ENCODE measurements at regions not wholly inside any gene's neighbourhood (a gene's known extent, or its start where the extent isn't known, plus 50 kb on each side); places are given as distances from the start of the nearest gene placed in this dataset.

DNA sequence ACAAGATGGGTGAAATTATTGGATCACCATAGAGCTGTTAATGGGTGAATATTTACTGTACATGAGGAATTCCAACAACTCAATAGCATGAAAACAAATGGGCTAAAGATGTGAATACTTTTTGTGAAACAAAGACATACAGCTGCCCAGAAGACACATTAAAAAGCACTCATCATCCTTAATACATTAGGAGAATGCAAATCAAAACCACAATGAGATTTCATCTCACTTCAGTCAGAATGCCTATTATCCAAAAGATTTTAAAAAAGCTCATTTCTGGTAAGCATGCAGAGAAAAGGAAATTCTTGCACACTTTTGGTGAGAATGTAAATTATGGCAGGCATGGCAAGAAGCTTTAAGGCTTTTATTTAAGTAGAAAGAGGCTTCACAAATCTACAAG lies 770.8 kb upstream of the AMELY start:
- no peaks in the 10 kb centered on the region for H3K36me3 ChIP-seq
- H3K27me3 ChIP-seq: no peaks in the 10 kb centered on the region
- H3K4me3 ChIP-seq: no peak overlapping the region
- no peak overlapping the region for H3K27ac ChIP-seq
- TF ChIP-seq, protein P1, sequence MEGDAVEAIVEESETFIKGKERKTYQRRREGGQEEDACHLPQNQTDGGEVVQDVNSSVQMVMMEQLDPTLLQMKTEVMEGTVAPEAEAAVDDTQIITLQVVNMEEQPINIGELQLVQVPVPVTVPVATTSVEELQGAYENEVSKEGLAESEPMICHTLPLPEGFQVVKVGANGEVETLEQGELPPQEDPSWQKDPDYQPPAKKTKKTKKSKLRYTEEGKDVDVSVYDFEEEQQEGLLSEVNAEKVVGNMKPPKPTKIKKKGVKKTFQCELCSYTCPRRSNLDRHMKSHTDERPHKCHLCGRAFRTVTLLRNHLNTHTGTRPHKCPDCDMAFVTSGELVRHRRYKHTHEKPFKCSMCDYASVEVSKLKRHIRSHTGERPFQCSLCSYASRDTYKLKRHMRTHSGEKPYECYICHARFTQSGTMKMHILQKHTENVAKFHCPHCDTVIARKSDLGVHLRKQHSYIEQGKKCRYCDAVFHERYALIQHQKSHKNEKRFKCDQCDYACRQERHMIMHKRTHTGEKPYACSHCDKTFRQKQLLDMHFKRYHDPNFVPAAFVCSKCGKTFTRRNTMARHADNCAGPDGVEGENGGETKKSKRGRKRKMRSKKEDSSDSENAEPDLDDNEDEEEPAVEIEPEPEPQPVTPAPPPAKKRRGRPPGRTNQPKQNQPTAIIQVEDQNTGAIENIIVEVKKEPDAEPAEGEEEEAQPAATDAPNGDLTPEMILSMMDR (IDR thresholded peaks at IDR 0.05; ENCODE audit: low read depth, low read length): no peak
- no peak for DNase-seq (ENCODE audit: low read depth in 1 of 2, low spot score in 1 of 2)
- no peaks in the 10 kb centered on the region for H3K4me1 ChIP-seq (ENCODE audit: low read depth)
- no peaks in the 10 kb centered on the region for H3K9me3 ChIP-seq (ENCODE audit: low read depth)

GRCh38 chrY:7681426-7681825 lies 769.9 kb upstream of the AMELY start:
- Histone ChIP-seq H3K36me3 (no peaks in the 10 kb centered on the region), H3K27ac (no peak overlapping the region), H3K4me3 (no peak overlapping the region), H3K27me3 (no peaks in the 10 kb centered on the region), H3K9me3 (ENCODE audit: low read depth) (no peaks in the 10 kb centered on the region), H3K4me1 (ENCODE audit: low read depth) (no peaks in the 10 kb centered on the region)
- TF ChIP-seq, protein P1 (IDR thresholded peaks at IDR 0.05; ENCODE audit: low read depth, low read length): no peak
- DNase-seq (ENCODE audit: low read depth in 1 of 2, low spot score in 1 of 2): no peak

DNA sequence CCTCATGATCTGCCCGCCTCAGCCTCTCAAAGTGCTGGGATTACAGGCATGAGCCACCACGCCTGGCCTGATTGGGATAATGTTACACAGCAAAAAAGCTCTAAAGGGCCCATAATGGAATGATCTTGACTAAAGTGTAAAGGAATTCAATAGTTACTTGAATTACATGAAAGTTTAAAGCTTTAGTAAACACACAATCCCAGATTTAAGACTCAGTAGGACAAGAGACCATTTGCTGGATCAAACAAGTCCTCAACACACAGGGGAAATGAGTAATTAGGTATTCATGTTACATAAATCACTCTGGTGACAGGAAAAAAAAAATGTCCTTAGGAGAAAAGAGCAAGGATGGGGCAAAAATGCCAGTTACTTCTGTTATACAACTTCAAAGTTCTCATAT lies 762.9 kb upstream of the AMELY start:
- DNase-seq (ENCODE audit: low read depth in 1 of 2, low spot score in 1 of 2): no peak

GRCh38 chrY:7672796-7673195 lies 761.2 kb upstream of the AMELY start:
- TF ChIP-seq, protein P1 (IDR thresholded peaks at IDR 0.05; ENCODE audit: low read depth, low read length): no peak
- H3K27me3 ChIP-seq: no peaks in the 10 kb centered on the region
- H3K27ac ChIP-seq: no peak overlapping the region
- H3K4me3 ChIP-seq: no peak overlapping the region
- H3K36me3 ChIP-seq: no peaks in the 10 kb centered on the region
- no peak for DNase-seq (ENCODE audit: low read depth in 1 of 2, low spot score in 1 of 2)
- no peaks in the 10 kb centered on the region for H3K9me3 ChIP-seq (ENCODE audit: low read depth)
- no peaks in the 10 kb centered on the region for H3K4me1 ChIP-seq (ENCODE audit: low read depth)

More for the DNA sequence above, 762.9 kb upstream of the AMELY start:
- Histone ChIP-seq H3K27me3 (no peaks in the 10 kb centered on the region), H3K4me1 (ENCODE audit: low read depth) (no peaks in the 10 kb centered on the region), H3K9me3 (ENCODE audit: low read depth) (no peaks in the 10 kb centered on the region), H3K4me3 (no peak overlapping the region), H3K27ac (no peak overlapping the region), H3K36me3 (no peaks in the 10 kb centered on the region)
- TF ChIP-seq, protein P1 (IDR thresholded peaks at IDR 0.05; ENCODE audit: low read depth, low read length): no peak

DNA sequence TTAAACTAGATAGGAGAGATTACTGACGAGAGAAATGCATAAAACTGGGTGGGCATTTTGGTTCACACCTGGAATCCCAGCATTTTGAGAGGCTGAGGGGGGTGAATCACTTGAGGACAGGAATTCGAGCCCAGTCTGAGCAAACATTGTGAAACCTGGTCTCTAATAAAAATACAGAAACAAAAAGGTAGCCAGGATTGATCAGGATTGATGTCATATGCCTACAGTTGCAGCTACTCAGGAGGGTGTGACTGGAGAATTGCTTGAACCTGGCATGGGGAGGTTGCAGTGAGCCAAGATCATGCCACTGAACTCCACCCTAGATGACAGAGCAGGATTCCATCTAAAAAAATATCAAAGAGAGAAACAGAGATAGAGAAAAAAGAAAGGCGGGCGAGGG lies 751.7 kb upstream of the AMELY start:
- no peaks in the 10 kb centered on the region for H3K4me1 ChIP-seq (ENCODE audit: low read depth)
- TF ChIP-seq, protein P1 (IDR thresholded peaks at IDR 0.05; ENCODE audit: low read depth, low read length): no peak
- no peak overlapping the region for H3K27ac ChIP-seq
- DNase-seq (ENCODE audit: low read depth in 1 of 2, low spot score in 1 of 2): no peak
- no peak overlapping the region for H3K4me3 ChIP-seq
- H3K27me3 ChIP-seq: no peaks in the 10 kb centered on the region
- H3K9me3 ChIP-seq (ENCODE audit: low read depth): no peaks in the 10 kb centered on the region
- H3K36me3 ChIP-seq: no peaks in the 10 kb centered on the region

DNA sequence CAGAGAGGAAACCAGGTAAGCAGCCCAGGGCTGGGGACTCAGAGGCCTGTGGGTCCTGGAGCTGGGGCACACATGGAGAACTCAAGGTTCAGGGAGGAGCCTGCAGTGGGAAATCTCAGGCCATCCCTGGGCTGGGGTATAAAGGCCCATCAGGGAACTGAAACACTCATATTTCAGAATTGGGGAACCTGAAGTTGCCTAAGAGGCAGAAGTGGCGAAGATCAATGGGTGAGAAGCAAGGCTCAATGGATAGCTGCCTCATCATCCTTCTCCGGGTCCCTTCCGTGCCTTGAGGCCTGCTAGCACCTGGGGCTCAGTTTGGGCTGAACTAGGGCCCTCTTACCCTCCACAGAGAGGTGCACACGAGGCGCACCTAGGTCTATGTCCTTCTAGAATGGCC lies 747.5 kb upstream of the AMELY start:
- TF ChIP-seq, protein P1 (IDR thresholded peaks at IDR 0.05; ENCODE audit: low read depth, low read length): no peak
- H3K27me3 ChIP-seq: no peaks in the 10 kb centered on the region
- no peaks in the 10 kb centered on the region for H3K4me1 ChIP-seq (ENCODE audit: low read depth)
- no peaks in the 10 kb centered on the region for H3K36me3 ChIP-seq
- H3K4me3 ChIP-seq: no peak overlapping the region
- DNase-seq (ENCODE audit: low read depth in 1 of 2, low spot score in 1 of 2): no peak
- H3K9me3 ChIP-seq (ENCODE audit: low read depth): no peaks in the 10 kb centered on the region
- H3K27ac ChIP-seq: no peak overlapping the region

Data from cardiac muscle cell (in vitro differentiated cells and primary cell).